ENCODE measurements at regions not wholly inside any gene's neighbourhood (a gene's known extent, or its start where the extent isn't known, plus 50 kb on each side); places are given as distances from the start of the nearest gene placed in this dataset.

DNA sequence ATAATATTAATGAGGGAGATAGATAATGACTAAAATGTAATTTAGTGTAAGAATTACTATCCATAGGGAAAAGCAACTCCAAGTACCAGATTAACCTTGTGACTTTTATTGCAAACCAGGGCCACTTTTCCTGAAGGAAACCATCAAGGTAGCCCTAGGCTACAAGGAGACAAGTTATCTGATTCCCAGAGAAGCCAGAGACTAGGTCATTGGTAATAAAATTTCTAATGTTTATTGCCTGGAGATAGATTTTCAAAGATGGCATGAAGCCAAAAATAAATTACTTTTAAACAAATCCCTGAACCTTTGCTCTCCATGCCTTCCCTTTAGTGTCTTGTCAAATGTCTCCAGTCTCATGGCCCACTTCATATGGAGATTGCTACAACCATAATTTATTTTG, 610.1 kb upstream of the SLC10A2 start (continued):
- TF ChIP-seq ZBTB1 (tag by site-specific recombination; IDR thresholded peaks at IDR 0.05) (no peak), PRDM1 (tag by site-specific recombination; IDR thresholded peaks at IDR 0.05) (no peak), FEZF1 (tag by site-specific recombination; IDR thresholded peaks at IDR 0.05) (no peak), ZNF280C (tag by site-specific recombination; IDR thresholded peaks at IDR 0.05) (no peak), ZNF416 (tag by site-specific recombination; IDR thresholded peaks at IDR 0.05) (no peak), KLF7 (tag by site-specific recombination; IDR thresholded peaks at IDR 0.05; ENCODE audit: borderline replicate concordance) (no peak), ZNF140 (tag by site-specific recombination; IDR thresholded peaks at IDR 0.05) (no peak), ZNF624 (tag by site-specific recombination; IDR thresholded peaks at IDR 0.05) (no peak)

DNA sequence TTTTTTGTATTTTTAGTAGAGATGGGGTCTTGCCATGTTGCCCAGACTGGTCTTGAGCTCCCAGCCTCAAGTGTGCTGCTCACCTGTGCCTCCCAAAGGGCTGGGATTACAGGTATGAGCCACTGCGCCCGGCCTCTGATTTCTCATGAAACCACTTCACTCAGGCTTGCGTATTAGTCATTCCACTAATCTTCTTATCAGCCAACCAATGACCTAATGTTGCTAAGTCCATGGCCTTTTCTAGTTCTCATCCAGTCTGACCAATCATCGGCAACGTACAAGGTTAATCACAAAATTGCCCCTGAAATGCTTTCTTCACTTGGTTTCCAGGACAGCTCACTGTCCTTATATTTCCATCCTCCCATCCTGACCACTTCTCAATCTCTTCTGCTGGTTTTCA, 605.3 kb upstream of the SLC10A2 start:
- no peaks in the 10 kb centered on the region for H3K9me3 ChIP-seq (ENCODE audit: control insufficient read depth, insufficient read depth, low read depth, low read length)
- no peak overlapping the region for H3K4me3 ChIP-seq (ENCODE audit: low read depth, low read length)
- H3K27ac ChIP-seq (ENCODE audit: extremely low read depth, low read depth, low read length) = no peak overlapping the region
- no peaks in the 10 kb centered on the region for H3K4me1 ChIP-seq (ENCODE audit: control insufficient read depth, insufficient read depth, low read length)
- TF ChIP-seq ZNF596 (tag by site-specific recombination; IDR thresholded peaks at IDR 0.05) (no peak), ZNF558 (tag by site-specific recombination; IDR thresholded peaks at IDR 0.05) (no peak), SALL2 (tag by site-specific recombination; IDR thresholded peaks at IDR 0.05; ENCODE audit: borderline replicate concordance) (no peak), ZBTB6 (tag by site-specific recombination; IDR thresholded peaks at IDR 0.05) (no peak), ZNF140 (tag by site-specific recombination; IDR thresholded peaks at IDR 0.05) (no peak), ZNF221 (tag by site-specific recombination; IDR thresholded peaks at IDR 0.05; ENCODE audit: borderline replicate concordance) (no peak), ZNF239 (tag by site-specific recombination; IDR thresholded peaks at IDR 0.05) (no peak), ZNF112 (tag by site-specific recombination; IDR thresholded peaks at IDR 0.05) (no peak), ZNF354C (tag by site-specific recombination; IDR thresholded peaks at IDR 0.05; ENCODE audit: borderline replicate concordance, low read depth) (no peak), ZNF10 (tag by site-specific recombination; IDR thresholded peaks at IDR 0.05) (no peak), ZSCAN23 (tag by site-specific recombination; IDR thresholded peaks at IDR 0.05) (no peak), SP7 (tag by site-specific recombination; IDR thresholded peaks at IDR 0.05) (no peak), ZBTB26 (tag by site-specific recombination; optimal IDR thresholded peaks at IDR 0.05) (no peak), ZNF292 (tag by site-specific recombination; IDR thresholded peaks at IDR 0.05; ENCODE audit: borderline replicate concordance, low read depth) (no peak), PRDM6 (tag by site-specific recombination; IDR thresholded peaks at IDR 0.05) (no peak), ZSCAN18 (tag by site-specific recombination; IDR thresholded peaks at IDR 0.05) (no peak), ZNF792 (tag by site-specific recombination; IDR thresholded peaks at IDR 0.05) (no peak), ZNF701 (tag by site-specific recombination; IDR thresholded peaks at IDR 0.05) (no peak)
- no peaks in the 10 kb centered on the region for H3K36me3 ChIP-seq (ENCODE audit: control insufficient read depth in 2 of 2, insufficient read depth in 1 of 2, low read length in 2 of 2)
- POLR2A ChIA-PET = no interaction called here
- CTCF ChIA-PET = interaction anchor here (0.6 kb wide), 1 partner anchor 117 kb away, joined by 6 read pairs; no protein-coding TSS in a partner anchor
